ENCODE measurements at regions not wholly inside any gene's neighbourhood (a gene's known extent, or its start where the extent isn't known, plus 50 kb on each side); places are given as distances from the start of the nearest gene placed in this dataset.
"Not testable (repeated sequence)": the region's sequence is repeated elsewhere in the genome, so short reads cannot be mapped to it uniquely, and the experiment has no call there.

DNA sequence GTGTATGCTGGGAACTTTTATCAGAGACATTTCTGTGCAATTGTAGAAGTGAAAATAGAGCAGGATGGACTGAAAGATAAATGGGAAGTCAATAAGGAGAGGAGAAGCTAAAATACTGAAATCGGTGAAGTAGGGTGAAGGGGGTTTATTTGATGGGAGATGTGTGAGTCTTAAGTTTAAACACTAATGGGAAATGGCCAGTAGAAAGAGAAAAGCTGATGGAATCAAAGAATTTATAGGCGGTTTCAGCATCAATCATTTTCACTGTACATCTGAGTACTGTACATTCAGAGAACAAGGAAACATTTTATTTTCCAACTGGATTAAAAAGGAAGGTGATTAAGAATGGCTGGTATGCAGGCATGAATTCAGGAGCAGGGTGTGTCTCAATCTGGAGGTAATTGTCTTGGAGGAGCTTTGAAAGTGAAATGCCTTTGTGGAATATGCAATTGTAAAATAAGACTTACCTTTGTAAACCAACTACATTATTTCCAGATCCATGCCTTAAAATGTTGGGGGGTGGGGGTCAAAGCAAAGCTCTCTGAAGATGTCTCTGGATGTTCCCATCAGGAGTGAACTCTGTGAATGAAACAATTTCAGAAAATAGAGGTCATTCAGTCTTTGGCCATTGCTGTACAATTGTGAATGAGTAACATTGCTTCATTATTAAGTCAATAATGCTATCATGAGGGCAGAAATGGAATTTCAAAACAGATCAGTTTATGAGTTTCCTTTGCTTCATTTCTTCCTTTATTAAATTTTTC, 156.4 kb downstream of the SPATA31A6 start:
- H3K27me3 ChIP-seq (ENCODE audit: insufficient read depth, low read length); H2AFZ ChIP-seq (ENCODE audit: low read depth, low read length); H3K4me3 ChIP-seq (ENCODE audit: low read length); H3K4me1 ChIP-seq (ENCODE audit: insufficient read depth, low read length); H3K36me3 ChIP-seq (ENCODE audit: insufficient read depth, low read length); H3K9me3 ChIP-seq (ENCODE audit: low read length): not testable (repeated sequence)

DNA sequence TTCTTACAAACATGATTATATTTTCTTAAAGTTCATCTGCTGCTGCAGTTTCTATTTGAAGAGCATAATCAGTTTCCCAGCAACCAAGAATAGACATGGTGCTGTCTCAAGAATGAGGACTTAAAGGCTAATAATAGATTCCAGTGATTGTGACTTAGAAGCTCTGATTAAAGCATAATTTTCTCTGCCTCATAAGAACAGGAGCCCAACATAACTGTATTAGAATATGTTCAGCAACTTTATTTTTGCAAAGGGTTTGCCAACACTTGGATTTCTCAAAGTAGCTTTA, 156.9 kb downstream of the SPATA31A6 start:
- H3K36me3 ChIP-seq (ENCODE audit: insufficient read depth, low read length); H3K4me1 ChIP-seq (ENCODE audit: insufficient read depth, low read length): not testable (repeated sequence)

DNA sequence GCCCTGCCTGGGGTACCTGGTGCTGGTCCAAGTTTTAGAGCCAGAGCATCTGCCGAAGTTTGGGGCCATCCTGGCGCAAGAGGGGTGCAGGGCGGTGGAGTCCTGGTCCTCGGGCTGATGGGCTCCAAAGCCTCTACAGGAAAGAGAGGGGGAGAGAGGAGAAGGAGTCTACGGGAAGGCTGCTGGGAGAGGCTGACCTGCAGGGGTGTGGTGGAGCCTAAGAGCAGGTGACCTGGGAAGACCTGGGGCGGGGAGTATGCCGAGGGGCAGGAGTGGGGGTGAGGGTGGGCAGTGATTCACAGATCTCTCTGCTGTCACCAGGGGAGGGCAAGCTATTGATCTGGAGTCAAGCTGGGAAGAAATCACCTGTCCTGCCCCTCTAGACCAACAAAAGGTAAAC, 158.4 kb downstream of the SPATA31A6 start:
- not testable (repeated sequence) for H3K4me3 ChIP-seq (ENCODE audit: low read length); H3K27me3 ChIP-seq (ENCODE audit: insufficient read depth, low read length); H3K9me3 ChIP-seq (ENCODE audit: low read length); H3K4me1 ChIP-seq (ENCODE audit: insufficient read depth, low read length); H3K36me3 ChIP-seq (ENCODE audit: insufficient read depth, low read length); H2AFZ ChIP-seq (ENCODE audit: low read depth, low read length)

More for the DNA sequence above, 156.9 kb downstream of the SPATA31A6 start:
- H3K4me3 ChIP-seq (ENCODE audit: low read length); H2AFZ ChIP-seq (ENCODE audit: low read depth, low read length); H3K27me3 ChIP-seq (ENCODE audit: insufficient read depth, low read length); H3K9me3 ChIP-seq (ENCODE audit: low read length): not testable (repeated sequence)

DNA sequence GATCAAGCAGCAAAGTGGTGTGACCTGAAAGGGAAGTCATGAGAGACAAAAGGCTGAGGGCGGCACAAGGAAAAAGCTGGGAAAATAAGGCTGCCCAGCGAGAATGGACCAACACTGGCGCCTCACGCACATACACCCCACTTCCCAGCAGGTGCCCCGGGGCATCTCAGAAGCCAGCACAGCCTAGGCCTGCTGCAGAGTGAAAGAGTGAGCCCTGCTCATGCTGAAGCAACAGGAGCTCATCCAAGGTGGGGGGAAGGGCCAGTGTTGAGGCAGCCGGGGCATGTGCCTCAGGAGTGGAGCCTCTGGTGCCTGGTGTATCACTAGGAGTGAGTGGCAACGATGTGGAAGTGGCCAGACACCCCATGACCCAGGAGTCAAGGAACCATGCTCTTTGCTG, 158.8 kb downstream of the SPATA31A6 start:
- not testable (repeated sequence) for H3K27me3 ChIP-seq (ENCODE audit: insufficient read depth, low read length); H3K4me3 ChIP-seq (ENCODE audit: low read length); H3K36me3 ChIP-seq (ENCODE audit: insufficient read depth, low read length); H3K9me3 ChIP-seq (ENCODE audit: low read length); H3K4me1 ChIP-seq (ENCODE audit: insufficient read depth, low read length); H2AFZ ChIP-seq (ENCODE audit: low read depth, low read length)

DNA sequence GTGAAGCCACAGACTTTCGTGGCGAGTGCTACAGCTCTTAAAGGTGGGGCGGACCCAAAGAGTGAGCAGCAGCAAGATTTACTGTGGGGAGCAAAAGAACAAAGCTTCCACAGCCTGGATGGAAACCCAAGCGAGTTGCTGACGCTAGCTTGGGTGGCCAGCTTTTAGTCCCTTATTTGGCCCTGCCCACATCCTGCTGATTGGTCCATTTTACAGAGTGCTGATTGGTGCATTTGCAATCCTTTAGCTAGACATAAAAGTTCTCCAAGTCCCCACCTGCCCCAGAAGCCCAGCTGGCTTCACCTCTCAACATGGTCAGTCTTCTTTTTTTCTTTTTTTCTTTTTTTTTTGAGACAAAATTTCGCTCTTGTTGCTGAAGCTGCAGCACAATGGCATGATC, 161.0 kb downstream of the SPATA31A6 start:
- H2AFZ ChIP-seq (ENCODE audit: low read depth, low read length); H3K27me3 ChIP-seq (ENCODE audit: insufficient read depth, low read length); H3K9me3 ChIP-seq (ENCODE audit: low read length); H3K36me3 ChIP-seq (ENCODE audit: insufficient read depth, low read length); H3K4me1 ChIP-seq (ENCODE audit: insufficient read depth, low read length); H3K4me3 ChIP-seq (ENCODE audit: low read length): not testable (repeated sequence)

DNA sequence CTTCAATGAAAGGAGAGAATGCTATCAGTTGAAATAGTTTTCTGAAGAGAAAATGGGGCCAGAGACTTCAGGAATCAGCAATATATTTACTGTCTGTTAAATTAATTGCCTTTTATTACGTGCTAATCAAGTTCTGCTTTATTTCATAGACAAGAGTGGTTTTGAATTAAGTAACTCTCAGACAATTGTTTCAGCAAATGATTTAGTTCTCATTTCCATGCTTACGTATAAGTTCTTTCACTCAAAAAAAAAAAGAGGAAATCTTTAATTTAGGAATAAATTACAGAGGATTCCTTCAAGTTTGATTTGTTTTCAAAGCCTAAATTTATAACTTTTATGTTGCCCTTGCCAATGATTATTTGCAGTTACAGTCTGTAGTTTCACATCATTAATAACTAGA, 163.5 kb downstream of the SPATA31A6 start:
- not testable (repeated sequence) for H3K27me3 ChIP-seq (ENCODE audit: insufficient read depth, low read length); H3K36me3 ChIP-seq (ENCODE audit: insufficient read depth, low read length); H2AFZ ChIP-seq (ENCODE audit: low read depth, low read length); H3K4me1 ChIP-seq (ENCODE audit: insufficient read depth, low read length); H3K9me3 ChIP-seq (ENCODE audit: low read length); H3K4me3 ChIP-seq (ENCODE audit: low read length)

DNA sequence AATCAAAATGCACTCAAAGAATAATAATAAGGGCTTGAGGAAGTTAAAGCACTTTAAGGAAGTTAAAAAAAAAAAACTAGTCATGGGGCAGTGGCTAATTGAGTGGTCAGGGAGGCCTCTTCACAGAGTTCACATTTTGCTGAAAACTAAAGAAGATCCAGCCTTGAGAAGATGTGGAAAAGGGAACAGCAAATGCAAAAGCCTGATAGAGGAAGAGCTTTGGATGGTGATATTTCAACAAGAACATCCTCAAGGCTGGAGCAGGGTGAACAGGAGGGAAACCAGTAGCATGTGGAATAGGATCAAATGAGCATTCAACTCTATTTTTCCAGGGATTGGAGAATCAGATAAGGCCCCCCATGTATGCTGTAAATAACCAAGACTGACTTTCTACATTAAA, 165.7 kb downstream of the SPATA31A6 start:
- not testable (repeated sequence) for H3K4me1 ChIP-seq (ENCODE audit: insufficient read depth, low read length); H3K27me3 ChIP-seq (ENCODE audit: insufficient read depth, low read length)

DNA sequence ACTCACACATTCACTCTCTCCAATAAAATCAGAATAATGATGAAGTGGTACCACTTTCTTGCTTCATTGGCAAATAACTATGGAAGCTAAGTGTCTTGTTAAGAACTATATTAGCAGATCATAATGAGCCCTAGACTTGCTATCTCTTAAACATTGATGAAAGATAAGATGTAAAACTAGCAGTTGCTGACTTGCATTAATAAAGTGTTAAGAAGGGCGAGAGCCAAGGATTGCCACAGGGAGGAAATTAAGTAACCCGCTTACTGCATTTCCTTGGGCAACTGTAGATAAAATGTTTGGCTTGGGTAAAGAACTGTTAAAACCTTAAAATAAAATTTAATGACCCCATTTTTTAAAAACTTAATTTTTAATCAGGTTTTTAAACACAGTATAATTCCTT, 167.0 kb downstream of the SPATA31A6 start:
- not testable (repeated sequence) for H3K36me3 ChIP-seq (ENCODE audit: insufficient read depth, low read length); H3K4me3 ChIP-seq (ENCODE audit: low read length); H3K27me3 ChIP-seq (ENCODE audit: insufficient read depth, low read length); H2AFZ ChIP-seq (ENCODE audit: low read depth, low read length); H3K9me3 ChIP-seq (ENCODE audit: low read length); H3K4me1 ChIP-seq (ENCODE audit: insufficient read depth, low read length)

More for the DNA sequence above, 165.7 kb downstream of the SPATA31A6 start:
- H3K36me3 ChIP-seq (ENCODE audit: insufficient read depth, low read length); H3K4me3 ChIP-seq (ENCODE audit: low read length); H2AFZ ChIP-seq (ENCODE audit: low read depth, low read length); H3K9me3 ChIP-seq (ENCODE audit: low read length): not testable (repeated sequence)

DNA sequence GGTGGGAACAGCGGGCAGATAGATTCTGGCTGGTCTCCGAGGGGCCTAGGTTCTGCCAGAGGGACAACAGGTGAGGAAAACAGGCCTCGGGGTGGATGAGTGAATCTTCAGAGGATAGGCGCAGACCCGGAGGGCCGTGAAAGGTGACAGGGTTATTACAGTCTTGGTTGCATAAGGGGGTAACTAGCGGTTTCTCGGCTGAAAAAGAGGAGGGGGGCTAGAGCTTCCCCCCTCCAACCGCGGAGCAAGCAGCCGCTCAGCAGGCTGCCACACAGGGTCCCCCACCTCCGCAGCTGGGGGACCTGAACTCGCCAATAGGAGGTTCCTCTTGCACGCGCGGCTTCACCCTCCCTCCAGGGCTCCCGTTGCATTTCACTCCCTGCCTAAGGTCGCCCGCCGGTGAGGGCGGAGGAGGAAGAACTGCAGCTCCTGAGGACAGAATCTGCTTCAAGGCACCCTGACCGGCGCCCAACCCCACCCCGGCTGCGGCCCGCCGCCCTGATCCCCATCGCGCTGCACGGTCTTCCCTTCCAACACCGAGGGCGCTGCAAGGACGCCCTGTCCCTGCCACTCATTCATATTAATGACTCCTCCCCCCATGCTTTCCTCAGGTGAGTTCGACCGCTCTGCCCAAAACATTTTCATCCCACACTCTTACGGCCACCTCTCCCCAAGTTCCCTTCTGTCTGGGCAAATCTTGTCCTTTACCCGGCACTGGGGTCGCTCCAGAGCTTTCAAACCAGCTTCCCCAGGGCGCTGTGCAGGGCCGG, 174.3 kb downstream of the SPATA31A6 start:
- H2AFZ ChIP-seq (ENCODE audit: low read depth, low read length); H3K36me3 ChIP-seq (ENCODE audit: insufficient read depth, low read length); H3K9me3 ChIP-seq (ENCODE audit: low read length); H3K4me3 ChIP-seq (ENCODE audit: low read length); H3K27me3 ChIP-seq (ENCODE audit: insufficient read depth, low read length): not testable (repeated sequence)
- H3K4me1 ChIP-seq (ENCODE audit: insufficient read depth, low read length): peaks cover 11% of the 10 kb centered on the region

DNA sequence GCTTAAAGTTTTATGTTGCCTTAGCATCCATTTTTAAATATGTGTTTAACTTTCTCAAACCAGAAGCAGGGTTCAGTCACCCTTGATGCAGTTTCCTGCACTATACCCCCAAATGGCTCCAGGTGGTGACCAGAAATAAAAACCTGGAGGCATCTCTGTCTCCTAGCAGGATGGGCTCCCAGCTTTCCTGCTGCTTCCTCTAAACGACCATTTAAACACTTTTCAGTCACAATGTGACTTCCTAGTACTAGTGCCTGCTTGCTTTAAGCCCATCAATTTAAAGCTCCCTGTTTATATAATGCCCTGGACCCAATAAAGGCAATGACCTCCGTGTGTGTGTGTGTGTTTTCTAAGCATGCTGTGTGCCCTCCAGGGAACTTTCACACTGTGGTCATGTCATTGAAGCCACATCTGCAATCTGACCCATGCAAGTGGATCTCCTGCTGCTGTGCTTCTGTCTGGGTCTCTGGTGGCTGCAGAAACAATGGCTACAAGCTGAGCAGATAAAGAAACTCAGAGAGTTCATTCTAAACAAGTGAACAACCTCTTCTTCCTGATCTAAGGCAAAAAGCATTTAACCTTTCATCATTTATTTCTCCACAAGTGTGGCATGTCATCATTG, 175.3 kb downstream of the SPATA31A6 start:
- H2AFZ ChIP-seq (ENCODE audit: low read depth, low read length); H3K4me3 ChIP-seq (ENCODE audit: low read length); H3K27me3 ChIP-seq (ENCODE audit: insufficient read depth, low read length); H3K36me3 ChIP-seq (ENCODE audit: insufficient read depth, low read length); H3K9me3 ChIP-seq (ENCODE audit: low read length): not testable (repeated sequence)
- H3K4me1 ChIP-seq (ENCODE audit: insufficient read depth, low read length): peaks cover 11% of the 10 kb centered on the region

DNA sequence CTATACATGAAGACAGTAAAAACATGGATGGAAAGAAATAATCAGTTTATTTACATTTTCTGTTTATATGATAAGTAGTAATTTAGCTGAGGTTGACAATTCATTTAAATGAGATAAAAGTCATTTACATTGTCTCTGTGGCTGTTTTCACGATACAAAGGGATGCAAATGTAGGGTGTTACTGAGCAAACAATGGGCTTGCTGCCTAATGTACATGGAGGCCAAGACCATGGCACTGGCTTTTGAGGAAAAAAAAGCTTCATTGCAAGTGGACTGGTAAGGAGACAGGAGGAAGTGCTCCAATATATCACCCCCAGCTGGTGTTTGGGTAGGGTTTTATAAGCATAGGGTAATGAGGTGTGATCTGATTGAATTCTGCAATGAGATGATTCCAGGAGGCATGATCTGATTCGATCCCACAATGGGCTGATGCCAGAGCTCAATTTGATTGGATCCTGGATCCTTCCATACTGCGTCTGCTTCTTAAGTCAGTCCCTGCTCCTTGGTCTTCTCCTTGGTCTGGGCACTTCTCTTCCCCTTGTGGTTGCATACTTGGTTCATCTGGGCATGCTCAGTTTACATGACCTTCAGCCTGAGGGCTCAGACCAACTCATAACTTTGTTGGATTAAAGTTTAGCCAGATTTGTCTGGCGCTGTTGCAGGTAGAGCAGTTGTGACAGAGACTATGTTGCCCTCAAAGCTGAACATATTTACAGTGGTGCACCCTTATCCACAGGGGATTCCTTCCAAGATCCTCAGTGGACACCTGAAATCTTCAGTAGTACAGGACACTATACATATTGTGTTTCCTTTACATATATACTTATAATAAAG, 181.2 kb downstream of the SPATA31A6 start:
- H3K4me1 ChIP-seq (ENCODE audit: insufficient read depth, low read length); H3K4me3 ChIP-seq (ENCODE audit: low read length); H2AFZ ChIP-seq (ENCODE audit: low read depth, low read length); H3K36me3 ChIP-seq (ENCODE audit: insufficient read depth, low read length); H3K9me3 ChIP-seq (ENCODE audit: low read length); H3K27me3 ChIP-seq (ENCODE audit: insufficient read depth, low read length): not testable (repeated sequence)

DNA sequence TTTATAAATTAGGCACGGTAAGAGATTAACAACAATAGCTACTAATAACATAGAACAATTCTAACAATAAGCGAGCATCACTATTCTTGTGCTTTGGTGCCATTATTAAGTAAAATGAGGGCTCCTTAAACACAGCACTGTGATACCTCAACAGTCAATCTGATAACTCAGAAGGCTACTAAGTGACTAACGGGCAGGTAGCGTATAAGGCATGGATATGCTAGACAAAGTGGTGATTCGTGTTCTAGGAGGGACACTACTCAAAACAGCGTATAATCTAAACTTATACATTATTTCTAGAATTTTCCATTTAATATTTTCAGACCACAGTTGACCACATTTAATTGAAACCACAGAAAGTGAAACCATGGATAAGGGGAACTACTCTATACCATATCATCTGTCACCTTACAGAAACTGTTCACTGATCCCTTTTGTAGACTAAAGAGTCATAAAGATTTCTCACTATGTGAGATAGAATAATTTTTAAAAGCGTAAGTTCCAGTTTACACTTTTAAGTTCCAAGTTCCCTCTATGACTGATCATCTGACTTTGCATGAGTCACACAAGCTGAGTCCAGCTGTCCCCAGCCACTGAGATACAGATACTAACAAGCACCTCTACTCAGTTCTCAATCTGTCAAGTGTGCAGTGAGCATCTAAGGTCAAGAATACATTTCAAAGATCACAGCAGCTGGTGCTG, 181.9 kb downstream of the SPATA31A6 start:
- not testable (repeated sequence) for H3K36me3 ChIP-seq (ENCODE audit: insufficient read depth, low read length); H3K4me1 ChIP-seq (ENCODE audit: insufficient read depth, low read length); H3K4me3 ChIP-seq (ENCODE audit: low read length); H2AFZ ChIP-seq (ENCODE audit: low read depth, low read length); H3K9me3 ChIP-seq (ENCODE audit: low read length); H3K27me3 ChIP-seq (ENCODE audit: insufficient read depth, low read length)

Measured in neuron (in vitro differentiated cells).